ENCODE measurements at regions not wholly inside any gene's neighbourhood (a gene's known extent, or its start where the extent isn't known, plus 50 kb on each side); places are given as distances from the start of the nearest gene placed in this dataset.

DNA sequence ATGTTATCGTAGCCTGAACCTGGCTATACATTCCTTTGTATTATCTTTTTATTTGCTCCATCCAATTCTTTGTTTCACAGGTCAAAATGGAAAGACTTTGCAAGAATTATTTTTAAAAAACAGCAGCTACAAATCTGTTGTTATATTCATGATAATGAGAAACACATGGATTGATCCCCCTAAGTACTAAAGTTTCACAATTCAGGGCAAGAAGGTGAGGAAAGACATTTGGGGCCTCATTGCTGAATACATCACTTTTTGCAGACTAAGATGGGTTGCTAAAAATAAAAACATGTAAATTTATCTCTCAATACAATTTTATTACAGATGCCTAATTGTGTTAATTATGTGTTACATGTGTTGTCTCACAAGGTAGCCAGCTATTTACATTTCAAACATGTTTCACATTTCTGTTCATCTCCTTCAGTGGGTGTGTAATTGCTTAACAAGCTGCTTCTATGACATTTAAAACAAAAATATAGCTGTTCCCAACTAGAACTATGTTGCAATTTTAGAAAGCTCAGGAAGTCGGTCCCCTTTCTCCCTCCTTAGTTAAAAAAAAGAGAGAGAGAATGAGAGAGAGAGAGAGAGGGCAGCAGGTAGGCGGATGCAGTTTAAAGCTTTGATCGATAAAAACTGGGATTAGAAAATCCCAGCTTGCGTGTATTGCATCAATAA lies 606.3 kb upstream of the FZD8 start:
- TF ChIP-seq CTCF (IDR thresholded peaks at IDR 0.05) = no peak
- no peak overlapping the region for H3K27ac ChIP-seq

DNA sequence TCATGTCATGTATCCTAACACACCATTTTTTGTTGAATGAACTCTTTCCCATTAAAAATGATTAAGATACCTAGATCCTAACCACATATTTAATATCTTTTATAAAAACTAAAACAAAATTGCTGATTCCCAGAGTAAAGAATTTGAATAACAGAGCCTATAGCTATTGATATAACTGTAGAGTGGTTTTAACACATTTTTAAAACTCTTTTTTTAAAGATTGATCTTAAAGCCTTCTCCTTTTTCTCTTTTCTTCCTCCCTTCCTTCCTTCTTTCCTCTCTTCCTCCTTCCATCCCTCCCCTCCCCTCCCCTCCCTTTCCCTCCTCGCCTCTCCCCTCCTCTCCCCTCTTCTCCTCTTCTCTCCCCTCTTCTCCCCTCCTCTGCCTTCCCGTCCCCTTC lies 605.4 kb upstream of the FZD8 start:
- Histone ChIP-seq H3K27ac (no peak overlapping the region), H3K27me3 (no peaks in the 10 kb centered on the region), H3K4me1 (no peaks in the 10 kb centered on the region), H3K9me3 (peaks cover 0 to 10% of the 10 kb centered on the region in 2 donors), H3K4me3 (no peak overlapping the region), H3K36me3 (no peaks in the 10 kb centered on the region)
- intact Hi-C loops (cut with DNase I) = no loop called here
- DNase-seq (no peak), ATAC-seq (no peak)
- TF ChIP-seq CTCF (IDR thresholded peaks at IDR 0.05) = no peak

More for the DNA sequence above, 606.3 kb upstream of the FZD8 start:
- Histone ChIP-seq H3K36me3 (no peaks in the 10 kb centered on the region), H3K4me1 (no peaks in the 10 kb centered on the region), H3K27me3 (no peaks in the 10 kb centered on the region), H3K9me3 (peaks cover 0 to 5% of the 10 kb centered on the region in 2 donors), H3K4me3 (no peak overlapping the region)
- ATAC-seq (no peak), DNase-seq (no peak)
- intact Hi-C loops (cut with DNase I) = no loop called here

GRCh38 chr10:36236931-36237330 lies 594.8 kb upstream of the FZD8 start:
- no peak overlapping the region for H3K4me3 ChIP-seq
- TF ChIP-seq CTCF (IDR thresholded peaks at IDR 0.05) = no peak
- H3K27me3 ChIP-seq = no peaks in the 10 kb centered on the region
- ATAC-seq = no peak
- no peak for DNase-seq
- H3K9me3 ChIP-seq = peaks cover 0 to 22% of the 10 kb centered on the region in 2 donors
- intact Hi-C loops (cut with DNase I) = no loop called here
- no peak overlapping the region for H3K27ac ChIP-seq
- no peaks in the 10 kb centered on the region for H3K36me3 ChIP-seq
- H3K4me1 ChIP-seq = no peaks in the 10 kb centered on the region

DNA sequence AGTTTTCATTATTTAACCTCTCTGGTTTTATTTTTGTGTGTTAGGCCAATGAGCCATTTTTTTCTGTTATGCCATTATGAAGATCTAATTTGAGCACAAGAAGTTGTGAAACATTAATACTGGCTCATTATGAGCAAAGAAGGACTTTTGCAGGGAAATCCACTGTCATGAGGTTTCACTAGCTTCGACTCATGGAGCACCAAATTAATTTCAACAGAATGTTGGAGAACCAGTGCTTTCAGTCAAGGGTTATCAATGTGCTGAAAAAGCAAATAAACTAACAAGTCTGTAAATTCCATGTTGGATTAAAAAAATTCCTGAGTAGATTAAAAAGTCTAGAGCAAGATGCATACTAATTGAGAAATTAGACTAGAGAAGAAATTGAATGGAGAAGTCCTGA lies 594.2 kb upstream of the FZD8 start:
- H3K9me3 ChIP-seq = peaks cover 0 to 21% of the 10 kb centered on the region in 2 donors
- H3K27me3 ChIP-seq = no peaks in the 10 kb centered on the region
- no peaks in the 10 kb centered on the region for H3K4me1 ChIP-seq
- intact Hi-C loops (cut with DNase I) = no loop called here
- no peak overlapping the region for H3K4me3 ChIP-seq
- DNase-seq = no peak
- H3K27ac ChIP-seq = no peak overlapping the region
- no peaks in the 10 kb centered on the region for H3K36me3 ChIP-seq
- ATAC-seq = no peak
- no peak for TF ChIP-seq CTCF (IDR thresholded peaks at IDR 0.05)

DNA sequence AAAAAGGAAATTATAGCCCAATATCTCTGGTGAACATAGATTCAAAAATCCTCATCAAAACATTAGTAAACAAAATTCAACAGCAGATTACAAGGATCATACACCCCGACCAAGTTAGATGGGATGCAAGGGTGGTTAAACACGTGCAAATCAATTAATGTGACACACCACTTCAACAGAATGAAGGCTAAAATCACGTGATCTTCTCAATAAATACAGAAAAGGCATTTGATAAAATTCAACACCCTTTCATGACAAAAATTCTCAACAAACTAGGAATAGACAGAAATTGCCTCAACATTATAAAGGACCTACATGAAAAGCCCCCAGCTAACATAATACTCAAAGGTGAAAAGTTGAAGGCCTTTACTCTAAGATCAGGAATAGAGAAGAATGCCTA lies 590.8 kb upstream of the FZD8 start:
- Histone ChIP-seq H3K4me3 (no peak overlapping the region), H3K9me3 (peaks cover 0 to 5% of the 10 kb centered on the region in 2 donors), H3K27me3 (no peaks in the 10 kb centered on the region), H3K36me3 (no peaks in the 10 kb centered on the region), H3K4me1 (no peaks in the 10 kb centered on the region), H3K27ac (no peak overlapping the region)
- TF ChIP-seq CTCF (IDR thresholded peaks at IDR 0.05) = no peak
- no peak for ATAC-seq
- DNase-seq = no peak
- intact Hi-C loops (cut with DNase I) = no loop called here

Measured in left lung (tissue), 4 donors.